GM23248 (cell line): ENCODE measurements at regions not wholly inside any gene's neighbourhood (a gene's known extent, or its start where the extent isn't known, plus 50 kb on each side); places are given as distances from the start of the nearest gene placed in this dataset.

Source experiments
- DNase-seq: peaks from one replicate; pipeline ENCODE4 v3.0.0-alpha.2; 2015
- H2AFZ ChIP-seq: fragments of 200-600 bp; sonication (generic); 2 replicates; pipeline ENCODE4 v1.6.1; 2016; ENCODE audit warnings: antibody characterized with exemption
- H3F3A ChIP-seq: fragments of 200-600 bp; sonication (generic); 2 replicates; pipeline ENCODE4 v1.6.1; 2016; ENCODE audit warnings: mild to moderate bottlenecking, antibody characterized with exemption, mixed run types; ENCODE audit not compliant: insufficient read depth
- H3K27ac ChIP-seq: fragments of 200-600 bp; sonication (generic); 2 replicates; pipeline ENCODE4 v1.5.1; 2016; ENCODE audit warnings: mild to moderate bottlenecking
- H3K27me3 ChIP-seq: fragments of 200-600 bp; sonication (generic); replicated peaks from 2 replicates; pipeline ENCODE4 v1.6.1; 2016; ENCODE audit warnings: mild to moderate bottlenecking; ENCODE audit not compliant: insufficient read depth
- H3K36me3 ChIP-seq: fragments of 200-600 bp; sonication (generic); 2 replicates; pipeline ENCODE4 v1.6.1; 2016; ENCODE audit warnings: low read depth, mild to moderate bottlenecking
- H3K4me1 ChIP-seq: fragments of 200-600 bp; sonication (generic); 2 replicates; pipeline ENCODE4 v1.6.1; 2016; ENCODE audit warnings: mild to moderate bottlenecking; ENCODE audit not compliant: insufficient read depth
- H3K4me2 ChIP-seq: fragments of 200-600 bp; sonication (generic); one replicate; pipeline ENCODE4 v1.6.1; 2016; ENCODE audit warnings: mild to moderate bottlenecking; ENCODE audit not compliant: unreplicated experiment
- H3K4me3 ChIP-seq: fragments of 200-600 bp; sonication (generic); 2 replicates; pipeline ENCODE4 v1.5.1; 2016; ENCODE audit warnings: mild to moderate bottlenecking
- H3K79me2 ChIP-seq: fragments of 200-600 bp; sonication (generic); 2 replicates; pipeline ENCODE4 v1.6.1; 2016; ENCODE audit warnings: mild to moderate bottlenecking; ENCODE audit not compliant: insufficient read depth
- H3K9ac ChIP-seq: fragments of 200-600 bp; sonication (generic); 2 replicates; pipeline ENCODE4 v1.6.1; 2016; ENCODE audit warnings: mild to moderate bottlenecking
- H3K9me2 ChIP-seq: fragments of 200-600 bp; sonication (generic); 2 replicates; pipeline ENCODE4 v1.6.1; 2016; ENCODE audit warnings: mixed run types, mild to moderate bottlenecking, moderate library complexity; ENCODE audit not compliant: insufficient read depth
- H3K9me3 ChIP-seq: fragments of 200-600 bp; sonication (generic); one replicate; pipeline ENCODE4 v1.6.1; 2017; ENCODE audit warnings: low read depth
- H4K20me1 ChIP-seq: fragments of 200-600 bp; sonication (generic); 2 replicates; pipeline ENCODE4 v1.6.0; 2016; ENCODE audit not compliant: insufficient read depth
- EZH2 ChIP-seq: fragments of 200-600 bp; sonication (generic); IDR thresholded peaks from 2 replicates; pipeline ENCODE4 v1.6.1; 2018; ENCODE audit warnings: antibody characterized with exemption, mild to moderate bottlenecking; ENCODE audit not compliant: insufficient read depth, poor library complexity, severe bottlenecking
- EZH2phosphoT487 ChIP-seq: fragments of 200-600 bp; sonication (generic); IDR thresholded peaks from 2 replicates; pipeline ENCODE4 v1.6.1; 2018; ENCODE audit warnings: antibody characterized with exemption, moderate library complexity, mild to moderate bottlenecking, low read depth; ENCODE audit not compliant: insufficient read depth
- WGBS, 2 experiments: methylation state at CpG; one replicate each; pipeline ENCODE4 v1.1.6; 2015 to 2017; ENCODE audit warnings: low lambda C conversion rate in 2 of 2, low coverage in 1 of 2; ENCODE audit errors: missing lambda C conversion rate in 2 of 2; 5-methylcytosine and 5-hydroxymethylcytosine counted together
- in situ Hi-C: fragments of 300-500 bp; cut with MboI; formaldehyde crosslinking; loops from 2 replicates; pipeline ENCODE4 v1.15.0; 2020

- no peaks in the 10 kb centered on the region for H3K79me2 ChIP-seq
- H2AFZ ChIP-seq = no peak overlapping the region
- no peaks in the 10 kb centered on the region for H3K9me3 ChIP-seq
- in situ Hi-C loops = no loop called here
- no peaks in the 10 kb centered on the region for H4K20me1 ChIP-seq
- no peak for DNase-seq
- H3K4me2 ChIP-seq = no peak overlapping the region
- no peaks in the 10 kb centered on the region for H3F3A ChIP-seq
- no peaks in the 10 kb centered on the region for H3K4me1 ChIP-seq
- no peaks in the 10 kb centered on the region for H3K36me3 ChIP-seq
- no peaks in the 10 kb centered on the region for H3K9me2 ChIP-seq
- TF ChIP-seq EZH2 (no peak), EZH2phosphoT487 (no peak)
- H3K9ac ChIP-seq = no peak overlapping the region
- H3K4me3 ChIP-seq = no peak overlapping the region
- peaks cover 34% of the 10 kb centered on the region for H3K27me3 ChIP-seq
- no peak overlapping the region for H3K27ac ChIP-seq
- WGBS, 2 experiments = 26 to 34% methylated on average over 12 of the region's 12 CpGs
Measured at GRCh38 chr16:82544378-82545160, 82.2 kb upstream of the CDH13 start.

- no peak overlapping the region for H3K9ac ChIP-seq
- H2AFZ ChIP-seq = no peak overlapping the region
- H3K9me2 ChIP-seq = no peaks in the 10 kb centered on the region
- no peaks in the 10 kb centered on the region for H4K20me1 ChIP-seq
- no peaks in the 10 kb centered on the region for H3K4me1 ChIP-seq
- H3K4me2 ChIP-seq = no peak overlapping the region
- no peaks in the 10 kb centered on the region for H3F3A ChIP-seq
- no peaks in the 10 kb centered on the region for H3K9me3 ChIP-seq
- in situ Hi-C loops = no loop called here
- no peaks in the 10 kb centered on the region for H3K36me3 ChIP-seq
- DNase-seq = no peak
- 11 to 21% methylated on average over 1 of the region's 1 CpG for WGBS, 2 experiments
- H3K27ac ChIP-seq = no peak overlapping the region
- no peak for TF ChIP-seq EZH2
- no peak for TF ChIP-seq EZH2phosphoT487
- H3K4me3 ChIP-seq = no peak overlapping the region
- no peaks in the 10 kb centered on the region for H3K79me2 ChIP-seq
- H3K27me3 ChIP-seq = peaks cover 31% of the 10 kb centered on the region
Measured at GRCh38 chr16:82542714-82543113, 84.1 kb upstream of the CDH13 start.

GRCh38 chr16:82541103-82541502, 85.7 kb upstream of the CDH13 start:
- Histone ChIP-seq H3K27ac (no peak overlapping the region), H3K9me2 (no peaks in the 10 kb centered on the region), H3K4me2 (no peak overlapping the region), H3K4me1 (no peaks in the 10 kb centered on the region), H3K27me3 (peaks cover 31% of the 10 kb centered on the region), H3K9ac (no peak overlapping the region), H3K9me3 (no peaks in the 10 kb centered on the region), H2AFZ (no peak overlapping the region), H3K79me2 (no peaks in the 10 kb centered on the region), H3F3A (no peaks in the 10 kb centered on the region), H3K4me3 (no peak overlapping the region), H3K36me3 (no peaks in the 10 kb centered on the region), H4K20me1 (no peaks in the 10 kb centered on the region)
- TF ChIP-seq EZH2 = no peak
- TF ChIP-seq EZH2phosphoT487 = no peak
- in situ Hi-C loops = no loop called here
- no peak for DNase-seq
- 61 to 68% methylated on average over 5 of the region's 5 CpGs for WGBS, 2 experiments

GRCh38 chr16:82535764-82536163, 91.0 kb upstream of the CDH13 start:
- Histone ChIP-seq H3K9me3 (no peaks in the 10 kb centered on the region), H3F3A (no peaks in the 10 kb centered on the region), H2AFZ (no peak overlapping the region), H3K4me2 (no peak overlapping the region), H3K9ac (no peak overlapping the region), H3K27me3 (peaks cover 12% of the 10 kb centered on the region), H4K20me1 (no peaks in the 10 kb centered on the region), H3K9me2 (no peaks in the 10 kb centered on the region), H3K79me2 (no peaks in the 10 kb centered on the region), H3K4me1 (no peaks in the 10 kb centered on the region), H3K4me3 (no peak overlapping the region), H3K27ac (no peak overlapping the region), H3K36me3 (no peaks in the 10 kb centered on the region)
- no peak for TF ChIP-seq EZH2
- no peak for TF ChIP-seq EZH2phosphoT487
- DNase-seq = no peak
- in situ Hi-C loops = no loop called here
- 26 to 30% methylated on average over 2 of the region's 2 CpGs for WGBS, 2 experiments
